Tibial artery (tissue), 4 donors: ENCODE measurements at regions not wholly inside any gene's neighbourhood (a gene's known extent, or its start where the extent isn't known, plus 50 kb on each side); places are given as distances from the start of the nearest gene placed in this dataset.

ENCODE experiments used
- DNase-seq, 2 donors: peaks; one replicate each; pipeline ENCODE4 v3.0.0-alpha.2; 2019
- H3K27ac ChIP-seq, 2 donors: fragments of 200-600 bp; sonication (generic) in 1 of 2; 1 replicate in 1 of 2; 2 replicates in 1 of 2; pipeline ENCODE4 v1.5.1; 2018 to 2019; ENCODE audit warnings: mild to moderate bottlenecking in 1 of 2
- H3K27me3 ChIP-seq, 2 donors: fragments of 200-600 bp; sonication (generic) in 1 of 2; one replicate each; pipeline versions ENCODE4 v1.5.1 to v1.6.0; 2016 to 2019
- H3K36me3 ChIP-seq, 3 donors: fragments of 200-600 bp; sonication (generic) in 2 of 3; one replicate each; pipeline ENCODE4 v1.5.1; 2016 to 2019; ENCODE audit warnings: mild to moderate bottlenecking in 2 of 3
- H3K4me1 ChIP-seq, 4 donors: fragments of 200-600 bp; sonication (generic) in 2 of 4; 1 replicate in 3 of 4; 2 replicates in 1 of 4; pipeline ENCODE4 v1.5.1; 2016 to 2019
- H3K4me3 ChIP-seq, 2 donors: fragments of 200-600 bp; sonication (generic) in 1 of 2; 1 replicate in 1 of 2; 2 replicates in 1 of 2; pipeline ENCODE4 v1.5.1; 2018 to 2019; ENCODE audit warnings: mild to moderate bottlenecking in 2 of 2
- H3K9me3 ChIP-seq, 3 donors: fragments of 200-600 bp; sonication (generic) in 1 of 3; one replicate each; pipeline ENCODE4 v1.5.1; 2016 to 2019
- CTCF ChIP-seq, 2 experiments: fragments of 200-600 bp in 1 of 2; fragments of 450-650 bp in 1 of 2; IDR thresholded peaks; one replicate each; pipeline ENCODE4 v1.5.1; 2017 to 2019; ENCODE audit warnings: antibody characterized with exemption in 2 of 2, mild to moderate bottlenecking in 1 of 2, moderate library complexity in 1 of 2
- intact Hi-C: fragments of 100-400 bp; cut with DNase I; formaldehyde crosslinking; loops from one replicate; pipeline ENCODE4 v1.15.0; 2023; ENCODE audit warnings: low total_unique reads

DNA sequence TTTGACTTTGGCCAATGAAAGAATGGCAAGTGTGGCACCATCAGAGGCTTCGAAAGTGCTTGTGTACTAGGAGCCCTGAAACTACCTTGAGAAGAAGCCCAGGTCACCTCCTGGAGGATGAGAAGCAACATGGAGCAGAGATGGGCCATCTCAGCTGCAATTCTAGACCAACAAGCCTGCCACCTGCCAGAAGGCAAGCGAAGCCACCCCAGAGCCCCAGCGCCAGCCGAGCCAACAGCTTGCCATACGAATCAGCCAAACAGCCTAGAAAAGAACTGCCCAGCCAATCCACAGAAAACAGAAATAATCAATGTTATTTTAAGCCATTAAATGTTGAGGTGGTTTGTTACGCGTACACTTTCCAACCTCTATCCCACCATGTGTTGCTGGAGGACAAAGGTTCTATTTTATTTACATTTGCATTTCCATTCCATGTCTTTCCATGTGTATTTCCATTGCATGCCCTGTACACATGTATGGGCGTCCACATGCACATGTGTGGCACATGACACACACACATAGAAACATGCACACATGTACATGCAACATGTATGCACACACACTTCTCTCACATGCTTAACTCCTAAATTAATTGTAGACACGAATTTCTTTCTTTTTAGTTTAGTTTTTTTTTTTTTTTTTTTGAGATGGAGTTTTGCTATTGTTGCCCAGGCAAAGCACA lies 144.3 kb upstream of the TNRC6C start:
- H3K27ac ChIP-seq, result no peak overlapping the region
- TF ChIP-seq CTCF (IDR thresholded peaks at IDR 0.05), result no peak
- H3K4me1 ChIP-seq, result peaks cover 5 to 23% (median 16%) of the 10 kb centered on the region in 4 donors
- intact Hi-C loops, result no loop called here
- no peaks in the 10 kb centered on the region for H3K27me3 ChIP-seq
- no peaks in the 10 kb centered on the region for H3K36me3 ChIP-seq
- peak in 1 of 2 donors; percentile 17 for DNase-seq
- H3K9me3 ChIP-seq, result no peaks in the 10 kb centered on the region
- H3K4me3 ChIP-seq, result no peak overlapping the region

GRCh38 chr17:77815127-77815905 lies 143.2 kb upstream of the TNRC6C start:
- H3K36me3 ChIP-seq, result no peaks in the 10 kb centered on the region
- peaks cover 5 to 19% (median 13%) of the 10 kb centered on the region in 4 donors for H3K4me1 ChIP-seq
- H3K4me3 ChIP-seq, result no peak overlapping the region
- no peaks in the 10 kb centered on the region for H3K27me3 ChIP-seq
- no peak for TF ChIP-seq CTCF (IDR thresholded peaks at IDR 0.05)
- DNase-seq, result peak in 1 of 2 donors; percentile 35
- H3K9me3 ChIP-seq, result no peaks in the 10 kb centered on the region
- intact Hi-C loops, result no loop called here
- no peak overlapping the region for H3K27ac ChIP-seq

DNA sequence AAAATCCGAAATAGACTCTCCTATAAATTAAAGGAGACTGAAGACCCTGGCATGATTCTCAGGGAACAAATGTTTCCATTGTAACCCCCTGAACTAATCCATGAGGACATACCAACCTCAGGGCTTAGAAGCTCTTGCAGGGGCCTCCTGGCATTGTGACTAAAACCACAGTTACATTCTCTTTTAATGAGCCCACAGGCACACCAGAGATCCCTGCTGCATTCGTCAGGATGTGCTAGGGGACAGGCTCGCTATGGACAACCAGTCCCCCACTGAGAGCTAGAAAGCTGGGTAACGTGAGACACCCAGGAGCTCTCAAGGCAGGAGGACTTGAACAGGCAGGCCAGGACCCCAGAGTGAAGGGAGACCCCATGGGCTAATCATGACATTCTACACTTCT lies 140.6 kb upstream of the TNRC6C start:
- no peak for DNase-seq
- Histone ChIP-seq H3K27ac (no peak overlapping the region), H3K9me3 (no peaks in the 10 kb centered on the region), H3K27me3 (no peaks in the 10 kb centered on the region), H3K4me3 (no peak overlapping the region), H3K4me1 (peaks cover 0 to 12% (median 5%) of the 10 kb centered on the region in 4 donors), H3K36me3 (no peaks in the 10 kb centered on the region)
- TF ChIP-seq CTCF (IDR thresholded peaks at IDR 0.05), result no peak
- intact Hi-C loops, result no loop called here

- DNase-seq, result no peak
- Histone ChIP-seq H3K27ac (no peak overlapping the region), H3K4me1 (peaks cover 0 to 22% (median 7%) of the 10 kb centered on the region in 4 donors), H3K4me3 (no peak overlapping the region), H3K36me3 (no peaks in the 10 kb centered on the region), H3K9me3 (no peaks in the 10 kb centered on the region), H3K27me3 (no peaks in the 10 kb centered on the region)
- intact Hi-C loops, result no loop called here
- TF ChIP-seq CTCF (IDR thresholded peaks at IDR 0.05), result no peak
These were observed 139.0 kb upstream of the TNRC6C start for GRCh38 chr17:77819497-77819896.

DNA sequence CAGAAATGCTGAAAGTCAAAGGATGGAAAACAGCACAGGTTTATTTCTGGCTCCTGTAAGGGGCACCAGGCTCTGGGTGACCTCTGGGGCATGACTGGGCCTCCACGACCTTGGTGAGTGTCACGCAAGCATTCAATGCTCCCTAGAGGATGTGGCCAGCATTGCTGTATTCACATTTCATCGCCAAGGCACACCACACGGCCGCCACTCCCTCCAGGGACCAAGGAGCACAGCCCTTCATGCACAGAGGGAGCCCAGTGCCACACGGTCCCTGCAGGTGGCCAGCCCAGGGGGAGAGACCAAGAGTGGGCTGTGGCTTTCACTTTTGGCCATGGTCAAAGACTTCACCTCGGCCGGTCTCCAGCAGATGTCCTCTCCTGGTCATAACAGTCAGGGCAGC lies 137.4 kb upstream of the TNRC6C start:
- Histone ChIP-seq H3K27me3 (no peaks in the 10 kb centered on the region), H3K4me3 (no peak overlapping the region), H3K27ac (no peak overlapping the region), H3K36me3 (no peaks in the 10 kb centered on the region), H3K9me3 (no peaks in the 10 kb centered on the region), H3K4me1 (peaks cover 0 to 22% (median 7%) of the 10 kb centered on the region in 4 donors)
- peak in 1 of 2 donors; percentile 54 for DNase-seq
- TF ChIP-seq CTCF (IDR thresholded peaks at IDR 0.05), result no peak
- intact Hi-C loops, result no loop called here
